GM19463 (cell line): ENCODE measurements at regions not wholly inside any gene's neighbourhood (a gene's known extent, or its start where the extent isn't known, plus 50 kb on each side); places are given as distances from the start of the nearest gene placed in this dataset.
"Not testable (repeated sequence)": the region's sequence is repeated elsewhere in the genome, so short reads cannot be mapped to it uniquely, and the experiment has no call there.

Experiments used
- ATAC-seq: cut with Tn5 transposase; IDR thresholded peaks from one replicate; pipeline ENCODE4 v1.9.1; 2021; ENCODE audit warnings: mild to moderate bottlenecking, moderate library complexity; ENCODE audit not compliant: unreplicated experiment

GRCh38 chr3:161893972-161894371 is 397.4 kb downstream of the OTOL1 start:
- ATAC-seq, result no peak

- no peak for ATAC-seq
Observed at GRCh38 chr3:161894657-161895056, 398.0 kb downstream of the OTOL1 start.

- no peak for ATAC-seq
Observed at GRCh38 chr3:161905520-161906132, 409.0 kb downstream of the OTOL1 start.

- no peak for ATAC-seq
Observed at GRCh38 chr3:161913786-161914389, 417.3 kb downstream of the OTOL1 start.

GRCh38 chr3:161914703-161915417 is 418.3 kb downstream of the OTOL1 start:
- no peak for ATAC-seq

- ATAC-seq, result no peak
Observed at GRCh38 chr3:161915418-161915750, 418.8 kb downstream of the OTOL1 start.

- no peak for ATAC-seq
Observed at GRCh38 chr3:161920196-161920595, 423.6 kb downstream of the OTOL1 start.

- no peak for ATAC-seq
Observed at GRCh38 chr3:161925749-161926360, 429.2 kb downstream of the OTOL1 start.

- no peak for ATAC-seq
Observed at GRCh38 chr3:161927131-161927530, 430.5 kb downstream of the OTOL1 start.

- no peak for ATAC-seq
Observed at GRCh38 chr3:161939918-161940620, 443.5 kb downstream of the OTOL1 start.

GRCh38 chr3:161940621-161940965 is 444.0 kb downstream of the OTOL1 start:
- ATAC-seq, result no peak

GRCh38 chr3:161941891-161942290 is 445.3 kb downstream of the OTOL1 start:
- no peak for ATAC-seq

- ATAC-seq, result not testable (repeated sequence)
Observed at GRCh38 chr3:161943801-161944345, 447.3 kb downstream of the OTOL1 start.

- ATAC-seq, result no peak
Observed at GRCh38 chr3:161946443-161946960, 449.9 kb downstream of the OTOL1 start.

- ATAC-seq, result no peak
Observed at GRCh38 chr3:161950318-161950868, 453.8 kb downstream of the OTOL1 start.

- no peak for ATAC-seq
Observed at GRCh38 chr3:161957467-161957866, 460.9 kb downstream of the OTOL1 start.

- ATAC-seq, result no peak
Observed at GRCh38 chr3:161964857-161965256, 468.2 kb downstream of the OTOL1 start.

- ATAC-seq, result no peak
Observed at GRCh38 chr3:161969867-161970266, 473.3 kb downstream of the OTOL1 start.

GRCh38 chr3:161975201-161975600 is 478.6 kb downstream of the OTOL1 start:
- ATAC-seq, result no peak

GRCh38 chr3:161977063-161977462 is 480.5 kb downstream of the OTOL1 start:
- ATAC-seq, result no peak

- no peak for ATAC-seq
Observed at GRCh38 chr3:161977850-161978249, 481.2 kb downstream of the OTOL1 start.
